A204.1 (cell line): ENCODE measurements at regions not wholly inside any gene's neighbourhood (a gene's known extent, or its start where the extent isn't known, plus 50 kb on each side); places are given as distances from the start of the nearest gene placed in this dataset.
"Not testable (repeated sequence)": the region's sequence is repeated elsewhere in the genome, so short reads cannot be mapped to it uniquely, and the experiment has no call there.

Experiments
- FAIRE-seq: peaks from 2 replicates; lab custom pipeline; 2012; peaks lifted over from hg19 to GRCh38; lab: Jason Lieb, UNC

DNA sequence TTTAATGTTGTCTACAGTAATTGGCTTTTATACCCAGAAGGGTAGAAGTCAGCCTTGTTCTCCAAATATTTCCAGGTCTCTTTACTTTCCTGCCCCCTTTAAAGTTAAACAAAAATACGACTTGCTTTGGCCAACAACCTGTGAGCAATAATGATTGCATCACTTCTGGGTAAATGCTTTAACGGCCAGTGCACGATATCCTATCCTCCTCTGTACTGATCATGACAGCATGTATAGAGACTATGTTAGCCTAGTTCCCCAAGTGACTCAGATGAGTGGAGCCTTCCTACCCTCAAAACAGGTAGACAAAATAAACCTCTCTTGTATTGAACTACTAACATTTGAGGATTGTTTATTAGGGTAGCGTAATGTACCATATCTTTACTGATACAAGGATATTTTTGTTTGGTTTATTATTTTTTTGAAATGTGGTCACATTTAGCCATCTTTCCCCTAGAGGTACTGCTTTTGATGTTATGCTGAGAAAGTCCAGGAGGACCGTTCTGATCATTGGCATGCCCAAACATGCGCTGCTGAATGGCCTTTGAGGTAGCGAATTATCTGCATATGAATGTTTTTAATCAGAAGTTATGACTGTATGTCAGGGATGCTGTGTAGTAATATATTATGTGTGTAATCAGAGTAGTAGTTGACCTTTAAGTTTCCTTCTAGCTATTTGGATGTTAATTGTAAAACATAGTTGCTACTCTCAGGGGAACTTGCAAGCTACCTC is 262.6 kb upstream of the DCC start:
- FAIRE-seq: no peak

DNA sequence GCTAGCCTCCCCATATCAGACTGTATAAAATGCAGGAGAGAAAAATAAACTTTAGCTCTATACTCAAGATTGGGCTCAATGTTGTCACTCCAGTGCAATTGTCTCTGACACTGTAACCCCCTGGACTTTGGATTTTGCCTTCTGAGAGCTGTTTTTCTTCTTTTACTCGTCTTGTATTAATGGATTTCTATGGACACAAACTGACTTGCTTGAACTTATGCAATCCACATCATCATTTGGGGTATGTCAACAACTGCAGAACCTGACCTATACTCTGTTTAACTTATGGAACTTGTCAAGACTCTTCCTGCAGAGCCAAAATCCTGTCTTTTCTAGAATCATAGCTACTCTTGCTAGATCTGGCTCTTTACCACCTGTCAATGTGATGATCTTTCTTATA is 257.8 kb upstream of the DCC start:
- no peak for FAIRE-seq

DNA sequence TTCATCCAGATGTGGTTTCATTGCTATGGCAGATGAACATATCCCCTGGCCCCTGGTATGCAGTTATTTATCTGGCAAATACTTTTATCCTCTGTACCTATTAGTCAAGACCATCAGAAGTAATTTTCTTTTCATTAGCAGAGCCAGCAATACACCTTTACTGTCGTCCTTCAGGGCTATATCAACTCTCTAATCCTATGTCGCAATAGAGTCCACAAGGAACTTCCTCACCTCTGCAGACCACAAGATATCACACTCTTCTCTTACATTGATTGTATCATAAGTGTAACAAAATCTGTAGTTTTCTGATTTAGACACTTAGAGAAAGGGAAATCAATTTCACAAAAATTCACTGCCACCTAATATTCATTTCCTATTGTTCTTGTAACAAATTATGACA is 252.9 kb upstream of the DCC start:
- FAIRE-seq: no peak

DNA sequence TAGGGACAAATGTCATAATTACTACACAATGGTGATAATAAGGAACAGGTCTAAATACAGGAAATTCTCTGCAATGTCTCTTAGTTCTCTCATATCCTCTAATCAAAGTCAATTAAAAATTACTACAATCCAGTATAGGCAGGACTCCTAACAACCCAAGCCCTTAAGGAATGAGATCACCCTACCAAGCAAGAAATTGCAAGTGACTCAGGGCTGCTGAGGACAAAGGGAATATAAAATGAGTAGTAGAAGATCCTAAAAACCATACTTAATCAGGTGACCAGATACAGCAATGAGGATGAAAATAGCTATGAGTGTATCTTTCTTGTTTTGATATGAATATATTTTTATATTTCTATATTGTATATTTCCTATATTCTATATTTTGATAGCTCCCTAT is 250.0 kb upstream of the DCC start:
- FAIRE-seq: no peak

DNA sequence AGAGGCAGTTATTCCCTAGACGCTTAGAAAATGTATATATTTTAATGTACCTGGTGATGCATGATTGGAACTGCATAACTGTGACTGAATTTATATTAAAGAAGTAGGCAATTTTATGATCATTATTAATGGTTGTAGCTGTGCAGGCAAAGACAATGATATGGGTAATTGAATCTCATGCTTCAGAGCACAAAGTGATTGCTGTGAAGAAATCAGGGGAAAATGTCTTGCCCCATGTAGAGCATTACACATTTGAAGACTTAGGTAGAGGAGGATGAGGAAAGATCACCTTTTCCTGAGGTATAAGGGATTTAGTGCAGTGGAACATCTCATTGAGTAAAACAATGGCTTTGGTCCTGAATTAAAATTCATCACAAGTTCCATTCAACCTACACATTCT is 246.8 kb upstream of the DCC start:
- no peak for FAIRE-seq

DNA sequence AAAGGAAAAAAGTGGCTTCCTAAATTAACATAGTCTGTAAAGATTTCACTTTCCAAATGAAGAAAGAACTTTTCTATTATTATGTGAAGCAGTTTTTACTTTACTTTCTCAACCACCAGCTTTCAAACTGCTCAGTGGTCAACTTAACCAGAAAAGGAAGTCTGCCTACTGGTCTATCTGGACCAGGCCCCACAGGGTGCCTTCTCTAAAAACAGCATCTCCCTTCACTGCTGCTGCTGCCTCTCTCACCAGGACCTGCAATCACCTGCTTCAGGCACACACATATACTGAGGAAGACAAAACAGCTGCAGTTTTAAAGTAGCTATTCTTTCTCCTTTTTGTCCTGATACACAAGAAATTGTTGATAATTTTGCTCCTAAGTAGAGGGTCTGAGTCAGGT is 221.3 kb upstream of the DCC start:
- no peak for FAIRE-seq

DNA sequence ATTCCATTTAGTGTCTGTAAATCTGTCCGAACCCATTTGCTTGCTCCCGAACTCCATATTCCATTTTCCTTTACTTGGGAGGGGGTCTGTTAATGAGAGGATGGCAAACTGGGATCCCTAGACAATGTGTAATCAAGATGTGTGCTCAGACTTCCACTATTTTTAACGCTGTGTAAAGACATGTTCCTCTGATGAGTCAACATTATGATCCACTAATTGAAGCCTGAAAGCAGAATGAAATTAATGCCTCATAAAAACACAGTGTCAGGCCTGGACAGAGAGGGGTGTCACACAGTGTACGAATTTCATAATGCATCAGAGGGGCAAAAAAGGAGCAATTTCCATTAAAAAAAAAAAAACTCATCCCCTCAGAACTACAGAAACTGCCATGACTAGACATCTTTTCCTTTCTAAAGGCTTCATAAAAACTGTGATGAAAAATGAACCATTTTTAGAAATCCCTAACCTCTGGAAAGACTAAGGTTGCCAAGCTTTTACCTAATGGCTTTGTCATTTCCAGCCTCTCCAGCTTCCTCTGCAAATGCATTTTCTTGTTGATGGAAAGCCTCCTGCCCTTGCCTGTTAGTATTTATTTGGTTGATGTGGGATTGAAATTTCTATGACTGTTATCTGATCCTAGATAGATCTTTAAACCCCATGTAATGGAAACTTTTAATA is 209.2 kb upstream of the DCC start:
- no peak for FAIRE-seq

DNA sequence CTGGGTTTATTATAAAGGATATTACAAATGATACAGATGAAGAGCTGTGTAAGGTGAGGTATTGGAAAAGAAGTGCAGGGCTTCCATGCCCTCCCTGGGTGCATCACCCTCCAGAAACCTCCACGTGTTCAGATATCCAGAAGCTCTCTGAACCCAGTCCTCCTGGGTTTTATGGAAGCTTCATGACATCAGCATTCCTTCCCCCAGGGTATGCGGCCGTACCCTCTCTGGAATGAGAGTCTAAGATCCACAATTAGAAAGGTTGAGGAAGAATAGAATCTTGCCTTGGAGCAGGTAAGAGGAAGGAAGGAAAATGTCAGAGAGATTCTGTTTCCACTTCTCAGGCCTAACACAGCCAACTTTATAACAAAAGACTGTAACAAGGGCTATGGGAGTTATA is 208.2 kb upstream of the DCC start:
- FAIRE-seq: no peak

DNA sequence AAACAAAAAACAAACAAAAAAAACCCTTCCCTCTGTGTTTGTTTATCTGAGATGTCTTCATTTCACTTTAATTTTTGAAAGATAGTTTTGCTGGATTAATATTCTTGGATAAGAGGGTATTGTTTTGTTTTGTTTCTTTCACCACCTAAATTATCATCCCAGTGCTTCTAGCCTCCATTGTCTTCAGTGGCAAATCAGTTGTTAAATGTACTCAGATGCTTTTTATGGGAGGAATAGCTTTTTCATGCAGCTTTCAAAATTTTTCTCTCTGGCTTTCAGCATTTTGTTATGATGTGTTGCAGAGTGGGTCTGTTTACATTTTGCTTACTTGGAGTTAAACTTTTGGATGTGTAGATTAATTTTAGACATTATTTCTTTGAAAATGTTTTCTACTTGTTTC is 203.5 kb upstream of the DCC start:
- FAIRE-seq: no peak

DNA sequence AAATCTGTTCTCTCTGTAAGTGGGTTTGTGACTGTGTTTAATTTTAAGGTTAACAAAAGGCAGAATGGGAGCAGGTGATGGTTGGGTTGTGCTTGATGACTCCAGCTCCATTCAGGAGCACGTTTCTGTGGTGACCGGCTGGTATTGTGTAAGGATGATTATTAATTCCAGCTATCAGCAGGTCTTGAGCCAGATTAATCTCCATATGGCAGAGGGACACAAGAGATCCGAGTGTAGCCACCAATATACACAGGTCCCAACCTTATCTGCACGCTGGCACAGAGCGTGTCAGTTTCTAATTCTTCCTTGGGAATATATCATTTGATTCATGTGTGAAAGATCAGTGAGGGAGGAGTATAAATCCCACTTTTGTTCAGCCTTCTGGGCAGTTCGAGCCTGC is 199.0 kb upstream of the DCC start:
- no peak for FAIRE-seq

DNA sequence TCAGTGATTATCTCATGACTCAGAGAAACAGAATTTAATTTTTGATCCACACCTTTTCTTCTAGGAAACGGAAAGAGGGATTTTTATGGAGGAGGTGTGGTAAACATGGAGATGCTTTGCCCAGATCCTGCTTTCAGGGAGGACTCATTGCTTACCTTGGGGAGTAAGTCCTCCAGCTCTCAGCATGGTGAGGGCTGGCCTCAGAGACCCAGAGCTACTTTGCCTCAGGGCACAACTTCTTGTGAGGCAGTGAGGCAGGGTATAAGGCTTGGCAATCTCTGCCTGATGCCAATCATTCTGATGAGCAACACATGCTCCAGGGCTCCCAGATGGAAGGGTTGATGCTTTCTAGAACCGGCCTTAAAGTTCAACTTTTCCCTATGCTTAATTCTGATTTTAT is 189.9 kb upstream of the DCC start:
- FAIRE-seq: no peak

DNA sequence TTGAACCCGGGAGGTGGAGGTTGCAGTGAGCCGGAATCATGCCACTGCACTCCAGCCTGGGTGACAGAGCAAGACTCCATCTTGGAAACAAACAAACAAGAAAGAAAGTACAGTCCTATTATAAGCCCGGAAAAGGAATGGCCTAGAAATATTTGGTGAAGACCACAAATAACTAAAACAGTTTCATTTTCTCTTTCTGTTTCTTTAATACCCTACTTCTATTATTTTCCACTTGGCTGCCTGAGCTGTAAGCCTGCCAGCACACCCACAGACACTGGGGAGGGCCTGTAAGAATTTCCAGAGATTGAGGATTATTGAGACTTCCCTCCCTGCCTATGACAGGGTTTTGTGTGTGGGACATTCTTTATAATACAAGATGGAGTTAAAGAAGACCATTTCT is 188.0 kb upstream of the DCC start:
- no peak for FAIRE-seq

DNA sequence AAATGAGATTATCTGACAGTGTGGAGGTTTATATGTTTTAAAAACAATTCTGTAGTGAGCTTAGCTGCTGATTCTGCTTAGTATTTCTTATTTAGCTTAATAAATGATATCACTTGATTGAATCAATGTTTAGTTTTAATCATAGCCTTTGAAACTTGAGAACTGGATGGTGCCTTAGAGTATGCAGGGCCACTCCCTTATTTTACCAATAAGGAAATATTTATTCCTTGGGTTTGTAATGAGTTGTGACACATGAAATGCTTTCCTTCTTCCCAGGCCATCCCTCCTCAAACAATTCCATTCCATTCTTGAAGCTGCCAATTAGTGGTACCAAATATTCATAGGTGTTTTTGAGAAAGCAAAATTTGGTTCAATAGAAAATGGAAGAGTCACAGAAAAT is 183.8 kb upstream of the DCC start:
- FAIRE-seq: no peak

DNA sequence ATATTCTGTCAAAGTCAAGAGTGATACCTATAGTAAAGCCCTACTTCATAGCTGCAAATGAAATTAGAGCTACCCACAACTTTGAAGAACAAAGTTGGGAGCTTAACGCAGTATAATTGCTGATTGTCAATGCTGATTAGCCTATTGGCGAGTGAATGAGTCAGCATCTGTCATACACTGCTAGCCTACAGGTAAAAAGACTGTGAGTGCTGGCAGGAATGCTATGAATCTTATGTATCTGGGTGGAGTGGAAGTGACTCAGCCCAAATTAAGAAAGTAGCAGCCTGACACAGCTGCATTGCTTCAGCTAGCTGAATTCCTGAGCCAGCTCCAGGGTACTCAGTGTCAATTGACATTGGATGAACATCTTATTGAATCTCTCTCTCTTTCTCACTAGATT is 179.4 kb upstream of the DCC start:
- FAIRE-seq: no peak

DNA sequence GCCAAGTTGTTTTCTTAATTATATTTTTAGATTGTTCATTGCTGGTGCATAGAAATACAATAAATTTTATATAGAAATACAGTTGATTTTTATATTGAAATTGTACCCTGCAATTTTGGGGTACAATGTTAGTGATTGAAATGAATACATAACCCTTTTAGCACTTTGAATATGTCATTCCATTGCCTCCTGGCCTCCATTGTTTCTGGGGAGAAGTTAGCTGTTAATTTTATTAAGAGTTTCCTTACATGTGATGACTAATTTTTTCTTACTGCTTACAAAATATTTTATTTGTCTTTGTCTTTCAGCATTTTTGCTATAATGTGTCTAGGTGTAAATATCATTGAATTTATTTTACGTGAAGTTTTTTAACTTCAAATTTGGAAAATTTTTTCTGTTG is 176.5 kb upstream of the DCC start:
- no peak for FAIRE-seq

DNA sequence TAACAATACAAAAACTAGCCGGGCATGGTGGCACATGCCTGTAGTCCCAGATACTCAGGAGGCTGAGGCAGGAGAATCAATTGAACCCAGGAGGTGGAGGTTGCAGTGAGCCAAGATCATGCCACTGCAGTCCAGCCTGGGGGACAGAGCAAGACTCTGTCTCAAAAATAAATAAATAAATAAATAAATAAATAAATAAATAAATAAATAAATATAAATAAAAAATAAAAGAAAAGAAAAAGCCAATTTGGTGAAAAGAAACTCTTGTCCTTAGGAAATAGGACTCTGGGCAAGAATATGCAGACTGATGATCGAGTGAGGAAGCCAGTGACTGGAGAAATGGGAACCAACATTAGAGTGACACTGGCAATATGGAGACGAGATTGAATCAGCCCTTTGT is 171.9 kb upstream of the DCC start:
- FAIRE-seq: not testable (repeated sequence)

DNA sequence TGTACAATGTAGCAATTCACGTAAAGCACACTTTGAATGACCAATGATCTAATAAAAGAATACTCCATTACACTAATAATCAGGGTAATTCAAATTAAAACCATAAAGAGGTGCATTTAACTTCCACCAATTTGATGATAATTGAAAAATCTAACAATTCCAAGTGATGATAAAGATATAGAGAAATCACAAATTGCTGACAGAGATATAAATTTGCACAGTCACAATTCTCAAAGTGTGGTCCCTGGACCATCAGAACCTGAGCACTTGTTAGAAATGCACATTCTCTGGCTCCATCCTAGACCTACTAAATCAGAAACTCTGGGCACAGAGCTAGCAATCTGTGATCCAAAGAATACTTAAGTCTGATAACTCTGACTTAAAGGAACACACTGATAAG is 165.8 kb upstream of the DCC start:
- FAIRE-seq: no peak

DNA sequence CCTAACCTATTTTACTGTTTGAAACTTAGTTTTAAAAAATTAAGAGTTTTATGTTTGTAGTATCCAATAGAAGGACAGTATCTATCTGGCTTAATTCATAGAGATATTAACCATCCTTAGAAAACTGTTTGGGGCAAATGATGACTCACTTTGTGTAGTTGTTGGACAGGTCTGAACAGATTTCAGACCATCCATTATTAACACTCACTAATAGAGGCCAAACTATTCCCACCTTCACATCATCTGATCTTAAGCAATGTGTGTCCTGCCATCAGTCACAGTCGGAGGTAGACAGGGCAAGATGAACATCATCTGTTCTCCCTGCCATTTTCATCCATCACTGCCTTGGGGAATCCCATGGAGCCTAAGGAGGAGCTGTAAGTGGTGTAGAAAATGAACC is 164.6 kb upstream of the DCC start:
- no peak for FAIRE-seq

DNA sequence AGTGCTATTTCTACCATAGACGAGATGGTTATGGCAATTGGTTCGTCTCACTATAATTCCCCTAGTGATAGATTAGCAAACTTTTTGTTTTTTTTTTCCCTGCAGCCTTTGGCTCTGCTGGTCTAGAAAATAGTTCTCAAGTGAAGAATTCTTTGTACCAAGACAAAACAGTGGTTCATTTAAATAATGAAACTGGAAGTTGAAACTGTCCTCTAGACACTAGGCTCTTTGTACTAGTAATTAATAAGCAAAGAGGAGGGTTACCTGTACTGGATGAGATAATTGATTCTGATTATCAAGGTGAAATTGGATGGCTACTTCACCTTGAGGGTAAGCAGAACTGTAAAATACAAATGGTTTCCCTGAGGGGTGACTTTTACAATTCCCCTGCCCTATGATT is 156.9 kb upstream of the DCC start:
- no peak for FAIRE-seq

DNA sequence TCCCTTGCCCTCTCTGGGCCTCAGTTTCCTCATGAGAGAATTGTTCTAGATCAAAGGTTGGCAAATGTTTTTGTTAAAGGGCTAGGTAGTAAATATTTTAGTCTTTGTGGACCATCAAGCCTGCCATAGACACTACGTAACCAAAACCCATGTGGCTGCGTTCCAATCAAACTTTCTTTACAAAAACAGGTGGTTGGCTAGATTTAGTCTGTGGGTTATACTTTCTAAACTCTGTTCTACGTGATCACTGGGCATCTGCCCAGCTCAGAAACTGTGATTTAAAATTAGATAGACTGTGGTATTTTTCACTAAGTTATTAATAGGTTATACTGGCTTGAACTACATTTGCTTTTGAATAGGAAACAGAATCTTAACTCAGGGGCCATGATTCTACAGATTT is 149.8 kb upstream of the DCC start:
- FAIRE-seq: no peak

DNA sequence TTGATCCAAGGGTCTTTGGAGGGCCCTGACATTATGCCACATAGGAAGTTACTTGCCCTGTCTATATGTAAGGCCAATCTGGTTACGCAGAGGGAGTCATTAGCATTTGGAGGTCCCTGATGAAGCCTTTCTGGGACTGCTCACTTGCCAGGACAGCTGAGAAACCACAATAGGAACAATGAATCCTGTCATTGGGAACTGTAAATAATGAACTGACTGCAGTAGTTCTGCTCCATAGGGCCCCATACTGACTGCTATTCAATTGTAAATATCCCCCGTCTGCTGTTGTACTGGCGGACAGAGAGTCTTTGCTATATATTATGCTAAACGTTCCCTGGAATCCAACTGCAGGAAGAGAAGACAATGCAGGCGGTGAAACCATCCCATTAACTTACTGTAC is 149.4 kb upstream of the DCC start:
- no peak for FAIRE-seq

DNA sequence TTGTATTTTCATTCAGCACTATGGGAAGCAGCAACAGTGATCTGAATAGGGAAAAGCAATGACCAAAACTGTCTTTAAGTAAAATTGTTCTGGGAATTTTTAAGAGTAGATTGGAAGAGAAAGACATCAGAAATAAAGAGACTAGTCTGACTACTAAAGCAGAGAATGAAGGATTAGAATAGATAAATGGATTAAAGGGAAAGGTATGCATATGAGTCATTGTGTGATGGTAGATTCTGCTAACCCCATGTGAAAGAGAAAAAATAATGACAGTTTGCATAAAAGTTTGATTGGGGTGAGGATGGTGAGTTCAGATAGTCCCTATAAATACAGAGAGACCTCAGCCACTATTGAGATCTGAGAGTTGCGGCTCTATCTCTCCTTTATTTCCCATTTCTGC is 139.6 kb upstream of the DCC start:
- no peak for FAIRE-seq

DNA sequence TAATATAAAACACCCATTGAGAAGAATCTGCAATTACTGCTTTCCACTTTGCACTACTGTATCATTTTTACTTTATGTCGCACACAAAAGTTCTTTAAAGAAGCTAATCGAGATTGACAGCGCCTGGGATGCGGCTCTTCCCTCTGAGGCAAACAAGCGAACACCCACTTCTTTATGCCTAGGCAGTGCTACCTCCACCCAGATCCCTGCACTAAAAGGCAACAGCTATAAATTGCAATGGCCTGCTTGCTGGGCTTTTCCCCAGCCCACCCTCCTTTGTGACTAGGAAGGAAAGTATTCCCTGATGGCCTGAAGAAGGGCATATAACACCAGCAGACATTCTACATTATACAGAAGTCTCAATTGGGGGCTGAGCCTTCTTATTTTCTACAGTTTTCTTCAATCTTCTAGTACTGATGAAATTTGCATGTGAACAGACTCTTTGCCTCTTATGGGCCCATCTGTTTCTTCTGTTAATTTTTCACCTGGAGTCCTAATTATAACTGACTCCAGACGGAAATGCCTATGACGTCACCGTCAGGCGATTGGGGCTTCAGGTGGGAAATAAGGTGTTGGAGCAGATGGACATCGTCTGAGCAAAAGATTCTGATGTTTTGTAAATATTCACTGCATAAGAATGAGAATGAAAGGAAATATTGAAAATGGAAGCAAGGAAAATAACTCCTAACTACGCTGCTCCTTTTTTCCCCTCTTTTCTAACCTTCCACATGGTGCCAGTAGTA is 138.9 kb upstream of the DCC start:
- FAIRE-seq: no peak

DNA sequence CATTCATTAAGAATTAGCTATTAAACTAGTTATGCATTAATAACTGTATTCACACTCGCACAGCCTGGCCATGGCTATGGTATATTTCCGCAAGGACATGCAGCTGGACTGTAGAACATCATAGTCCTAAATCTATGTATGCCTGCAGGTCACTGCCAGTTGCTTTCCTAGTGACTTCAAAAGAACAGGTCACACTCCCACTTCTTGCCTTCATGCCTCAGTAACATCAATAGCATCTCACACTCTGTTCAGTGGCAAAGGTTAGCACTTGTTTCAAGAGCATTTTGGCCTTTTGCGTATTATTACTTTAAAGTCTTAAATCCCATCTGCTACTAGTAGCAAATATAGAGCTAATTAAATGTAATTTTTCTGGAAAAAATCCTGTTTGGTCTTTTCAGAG is 131.4 kb upstream of the DCC start:
- no peak for FAIRE-seq
